Eye (tissue), 1 donor: ENCODE measurements at regions not wholly inside any gene's neighbourhood (a gene's known extent, or its start where the extent isn't known, plus 50 kb on each side); places are given as distances from the start of the nearest gene placed in this dataset.
"Not testable (repeated sequence)": the region's sequence is repeated elsewhere in the genome, so short reads cannot be mapped to it uniquely, and the experiment has no call there.

Experiments used
- DNase-seq: peaks from one replicate; pipeline ENCODE4 v3.0.0-alpha.2; 2015

GRCh38 chr7:142463401-142463850 is 205.6 kb upstream of the PRSS58 start:
- no peak for DNase-seq

- DNase-seq = no peak
Measured at GRCh38 chr7:142461437-142461836, 203.6 kb upstream of the PRSS58 start.

GRCh38 chr7:142460402-142461117 is 202.7 kb upstream of the PRSS58 start:
- DNase-seq = no peak

- DNase-seq = peak; percentile 85
Measured at GRCh38 chr7:142459551-142459963, 201.7 kb upstream of the PRSS58 start.

GRCh38 chr7:142457146-142457703 is 199.4 kb upstream of the PRSS58 start:
- DNase-seq = no peak

- no peak for DNase-seq
Measured at GRCh38 chr7:142455392-142455791, 197.5 kb upstream of the PRSS58 start.

GRCh38 chr7:142454862-142455261 is 197.0 kb upstream of the PRSS58 start:
- no peak for DNase-seq

- DNase-seq = no peak
Measured at GRCh38 chr7:142452791-142453190, 194.9 kb upstream of the PRSS58 start.

GRCh38 chr7:142451817-142452216 is 194.0 kb upstream of the PRSS58 start:
- no peak for DNase-seq

- no peak for DNase-seq
Measured at GRCh38 chr7:142451296-142451695, 193.4 kb upstream of the PRSS58 start.

GRCh38 chr7:142450695-142451094 is 192.8 kb upstream of the PRSS58 start:
- no peak for DNase-seq

- peak; percentile 30 for DNase-seq
Measured at GRCh38 chr7:142450206-142450605, 192.3 kb upstream of the PRSS58 start.

GRCh38 chr7:142448857-142449256 is 191.0 kb upstream of the PRSS58 start:
- DNase-seq = not testable (repeated sequence)

- no peak for DNase-seq
Measured at GRCh38 chr7:142447762-142448161, 189.9 kb upstream of the PRSS58 start.

- no peak for DNase-seq
Measured at GRCh38 chr7:142445019-142445686, 187.3 kb upstream of the PRSS58 start.

- DNase-seq = no peak
Measured at GRCh38 chr7:142443216-142444010, 185.6 kb upstream of the PRSS58 start.

- DNase-seq = no peak
Measured at GRCh38 chr7:142442396-142442795, 184.5 kb upstream of the PRSS58 start.

- DNase-seq = no peak
Measured at GRCh38 chr7:142440906-142441411, 183.1 kb upstream of the PRSS58 start.

GRCh38 chr7:142440219-142440905 is 182.5 kb upstream of the PRSS58 start:
- no peak for DNase-seq

GRCh38 chr7:142439739-142440138 is 181.9 kb upstream of the PRSS58 start:
- DNase-seq = no peak

GRCh38 chr7:142438923-142439515 is 181.2 kb upstream of the PRSS58 start:
- DNase-seq = no peak
